Ammon's horn (tissue), 1 donor: ENCODE measurements at regions not wholly inside any gene's neighbourhood (a gene's known extent, or its start where the extent isn't known, plus 50 kb on each side); places are given as distances from the start of the nearest gene placed in this dataset.

Source experiments
- DNase-seq: peaks from one replicate; pipeline ENCODE4 v3.0.0-alpha.2; 2016; ENCODE audit warnings: low spot score

GRCh38 chr14:101108579-101109346 is 205.2 kb upstream of the RTL1 start:
- DNase-seq: no peak

- no peak for DNase-seq
Observed at GRCh38 chr14:101109347-101109638, 205.8 kb upstream of the RTL1 start.

- no peak for DNase-seq
Observed at GRCh38 chr14:101109981-101110728, 206.6 kb upstream of the RTL1 start.

GRCh38 chr14:101110729-101111619 is 207.5 kb upstream of the RTL1 start:
- DNase-seq: no peak

GRCh38 chr14:101111620-101112290 is 208.2 kb upstream of the RTL1 start:
- DNase-seq: no peak

GRCh38 chr14:101112351-101113107 is 209.0 kb upstream of the RTL1 start:
- DNase-seq: no peak

- no peak for DNase-seq
Observed at GRCh38 chr14:101113108-101113612, 209.6 kb upstream of the RTL1 start.

- no peak for DNase-seq
Observed at GRCh38 chr14:101113835-101114725, 210.6 kb upstream of the RTL1 start.

- DNase-seq: no peak
Observed at GRCh38 chr14:101114726-101115515, 211.4 kb upstream of the RTL1 start.

- DNase-seq: no peak
Observed at GRCh38 chr14:101115652-101116051, 212.1 kb upstream of the RTL1 start.

GRCh38 chr14:101116065-101116464 is 212.5 kb upstream of the RTL1 start:
- DNase-seq: no peak

- DNase-seq: no peak
Observed at GRCh38 chr14:101116486-101117130, 213.1 kb upstream of the RTL1 start.

GRCh38 chr14:101117543-101117942 is 214.0 kb upstream of the RTL1 start:
- no peak for DNase-seq

- DNase-seq: no peak
Observed at GRCh38 chr14:101118233-101118632, 214.7 kb upstream of the RTL1 start.

- no peak for DNase-seq
Observed at GRCh38 chr14:101118746-101119591, 215.4 kb upstream of the RTL1 start.

- DNase-seq: no peak
Observed at GRCh38 chr14:101119830-101120571, 216.5 kb upstream of the RTL1 start.
